ENCODE measurements at regions not wholly inside any gene's neighbourhood (a gene's known extent, or its start where the extent isn't known, plus 50 kb on each side); places are given as distances from the start of the nearest gene placed in this dataset.

GRCh38 chr5:60102961-60103693 lies 209.6 kb upstream of the PDE4D start:
- DNase-seq (ENCODE audit: low spot score): no peak
- TF ChIP-seq CTCF (IDR thresholded peaks at IDR 0.05; ENCODE audit: extremely low read depth, missing control alignments): no peak

GRCh38 chr5:60101573-60101972 lies 208.0 kb upstream of the PDE4D start:
- DNase-seq (ENCODE audit: low spot score): no peak
- TF ChIP-seq CTCF (IDR thresholded peaks at IDR 0.05; ENCODE audit: extremely low read depth, missing control alignments): no peak

GRCh38 chr5:60092671-60093422 lies 199.3 kb upstream of the PDE4D start:
- DNase-seq (ENCODE audit: low spot score): no peak
- TF ChIP-seq CTCF (IDR thresholded peaks at IDR 0.05; ENCODE audit: extremely low read depth, missing control alignments): no peak

GRCh38 chr5:60086583-60086982 lies 193.1 kb upstream of the PDE4D start:
- no peak for DNase-seq (ENCODE audit: low spot score)
- TF ChIP-seq CTCF (IDR thresholded peaks at IDR 0.05; ENCODE audit: extremely low read depth, missing control alignments): no peak

- DNase-seq (ENCODE audit: low spot score): no peak
- TF ChIP-seq CTCF (IDR thresholded peaks at IDR 0.05; ENCODE audit: extremely low read depth, missing control alignments): no peak
Observed at GRCh38 chr5:60084226-60084625, 190.7 kb upstream of the PDE4D start.

GRCh38 chr5:60077292-60077691 lies 183.8 kb upstream of the PDE4D start:
- no peak for DNase-seq (ENCODE audit: low spot score)
- no peak for TF ChIP-seq CTCF (IDR thresholded peaks at IDR 0.05; ENCODE audit: extremely low read depth, missing control alignments)

- DNase-seq (ENCODE audit: low spot score): no peak
- no peak for TF ChIP-seq CTCF (IDR thresholded peaks at IDR 0.05; ENCODE audit: extremely low read depth, missing control alignments)
Observed at GRCh38 chr5:60076746-60077145, 183.2 kb upstream of the PDE4D start.

All from GM20000 (cell line).